Left ventricle myocardium superior (tissue), 1 donor: ENCODE measurements at regions not wholly inside any gene's neighbourhood (a gene's known extent, or its start where the extent isn't known, plus 50 kb on each side); places are given as distances from the start of the nearest gene placed in this dataset.
"Not testable (repeated sequence)": the region's sequence is repeated elsewhere in the genome, so short reads cannot be mapped to it uniquely, and the experiment has no call there.

Source experiments
- ATAC-seq: fragments of 200-7000 bp; cut with Tn5 transposase; one replicate; pipeline ENCODE4 v1.9.1; 2020; ENCODE audit warnings: mild to moderate bottlenecking, moderate library complexity
- DNase-seq: peaks from one replicate; pipeline ENCODE4 v3.0.0-alpha.2; 2020
- intact Hi-C: fragments of 100-400 bp; cut with micrococcal nuclease; formaldehyde crosslinking; loops from one replicate; pipeline ENCODE4 v1.11.0; 2022
- donor health status: DM: no; HTN: yes; CAD: no; lungs with severe emphysema.

- no peak for DNase-seq
- intact Hi-C loops, result no loop called here
- ATAC-seq, result no peak
These were observed 197.0 kb upstream of the NMUR2 start for GRCh38 chr5:152601806-152602732.

GRCh38 chr5:152606050-152606449 is 201.0 kb upstream of the NMUR2 start:
- intact Hi-C loops, DNase-seq: not testable (repeated sequence)
- peak; percentile 83 for ATAC-seq

- DNase-seq, result no peak
- peak; percentile 68 for ATAC-seq
- intact Hi-C loops, result no loop called here
These were observed 201.8 kb upstream of the NMUR2 start for GRCh38 chr5:152606776-152607364.

GRCh38 chr5:152607401-152608160 is 202.5 kb upstream of the NMUR2 start:
- ATAC-seq, result no peak
- DNase-seq, result no peak
- intact Hi-C loops, result no loop called here

- intact Hi-C loops, result no loop called here
- ATAC-seq (peak; percentile 75), DNase-seq (no peak)
These were observed 203.4 kb upstream of the NMUR2 start for GRCh38 chr5:152608458-152608857.

- ATAC-seq (no peak), DNase-seq (no peak)
- intact Hi-C loops, result no loop called here
These were observed 214.7 kb upstream of the NMUR2 start for GRCh38 chr5:152619756-152620155.

GRCh38 chr5:152622628-152623027 is 217.5 kb upstream of the NMUR2 start:
- intact Hi-C loops, result no loop called here
- ATAC-seq (peak; percentile 60), DNase-seq (peak; percentile 19)

GRCh38 chr5:152623951-152624350 is 218.9 kb upstream of the NMUR2 start:
- ATAC-seq (no peak), DNase-seq (no peak)
- intact Hi-C loops, result no loop called here

GRCh38 chr5:152625696-152626095 is 220.6 kb upstream of the NMUR2 start:
- no peak for DNase-seq
- no peak for ATAC-seq
- intact Hi-C loops, result no loop called here

- ATAC-seq (no peak), DNase-seq (no peak)
- intact Hi-C loops, result no loop called here
These were observed 226.1 kb upstream of the NMUR2 start for GRCh38 chr5:152631221-152631620.

GRCh38 chr5:152632360-152632759 is 227.3 kb upstream of the NMUR2 start:
- ATAC-seq (peak; percentile 86), DNase-seq (no peak)
- intact Hi-C loops, result no loop called here

GRCh38 chr5:152634586-152634985 is 229.5 kb upstream of the NMUR2 start:
- intact Hi-C loops, result no loop called here
- peak; percentile 56 for ATAC-seq
- DNase-seq, result peak; percentile 22

- DNase-seq (no peak), ATAC-seq (peak; percentile 93)
- intact Hi-C loops, result no loop called here
These were observed 234.0 kb upstream of the NMUR2 start for GRCh38 chr5:152638996-152639552.

- DNase-seq (no peak), ATAC-seq (no peak)
- intact Hi-C loops, result no loop called here
These were observed 237.1 kb upstream of the NMUR2 start for GRCh38 chr5:152641970-152642805.

- no peak for DNase-seq
- ATAC-seq, result no peak
- intact Hi-C loops, result no loop called here
These were observed 237.8 kb upstream of the NMUR2 start for GRCh38 chr5:152642880-152643279.

GRCh38 chr5:152644029-152644728 is 239.1 kb upstream of the NMUR2 start:
- ATAC-seq (no peak), DNase-seq (no peak)
- intact Hi-C loops, result no loop called here

- intact Hi-C loops, result no loop called here
- DNase-seq, result no peak
- ATAC-seq, result no peak
These were observed 244.5 kb upstream of the NMUR2 start for GRCh38 chr5:152649609-152650008.

- intact Hi-C loops, result no loop called here
- ATAC-seq (no peak), DNase-seq (no peak)
These were observed 245.3 kb upstream of the NMUR2 start for GRCh38 chr5:152650413-152650812.
